Medulla oblongata (tissue), 1 donor: ENCODE measurements at regions not wholly inside any gene's neighbourhood (a gene's known extent, or its start where the extent isn't known, plus 50 kb on each side); places are given as distances from the start of the nearest gene placed in this dataset.
A peak's percentile ranks its signal among the peaks of the same experiment; 100 is the strongest.

Experiments
- DNase-seq: peaks from one replicate; pipeline ENCODE4 v3.0.0-alpha.2; 2015; ENCODE audit errors: extremely low spot score

- DNase-seq = no peak
These were observed 50.8 kb upstream of the DSN1 start for GRCh38 chr20:36824142-36824940.

GRCh38 chr20:36825385-36826104 lies 50.4 kb upstream of the TLDC2 start:
- DNase-seq = peak; percentile 47
